Germinal center (tissue), 1 donor: ENCODE measurements at regions not wholly inside any gene's neighbourhood (a gene's known extent, or its start where the extent isn't known, plus 50 kb on each side); places are given as distances from the start of the nearest gene placed in this dataset.

ENCODE experiments used
- DNase-seq: peaks from one replicate; pipeline ENCODE4 v3.0.0; 2012; ENCODE audit warnings: mixed read lengths, low spot score

GRCh38 chr15:93317772-93318171, 228.8 kb upstream of the RGMA start:
- DNase-seq = no peak

- DNase-seq = no peak
Observed at GRCh38 chr15:93314245-93314644, 225.2 kb upstream of the RGMA start.

- no peak for DNase-seq
Observed at GRCh38 chr15:93312891-93313486, 224.0 kb upstream of the RGMA start.

- no peak for DNase-seq
Observed at GRCh38 chr15:93311620-93312019, 222.6 kb upstream of the RGMA start.

- no peak for DNase-seq
Observed at GRCh38 chr15:93308026-93308690, 219.1 kb upstream of the RGMA start.

- DNase-seq = no peak
Observed at GRCh38 chr15:93307513-93307912, 218.5 kb upstream of the RGMA start.

- no peak for DNase-seq
Observed at GRCh38 chr15:93305306-93305705, 216.3 kb upstream of the RGMA start.

- DNase-seq = no peak
Observed at GRCh38 chr15:93302080-93302765, 213.2 kb upstream of the RGMA start.

- DNase-seq = no peak
Observed at GRCh38 chr15:93300796-93301195, 211.8 kb upstream of the RGMA start.

- DNase-seq = no peak
Observed at GRCh38 chr15:93299675-93300074, 210.7 kb upstream of the RGMA start.

- DNase-seq = no peak
Observed at GRCh38 chr15:93298901-93299300, 209.9 kb upstream of the RGMA start.

- no peak for DNase-seq
Observed at GRCh38 chr15:93296759-93297500, 207.9 kb upstream of the RGMA start.

- no peak for DNase-seq
Observed at GRCh38 chr15:93294896-93295295, 205.9 kb upstream of the RGMA start.

GRCh38 chr15:93294066-93294465, 205.1 kb upstream of the RGMA start:
- DNase-seq = no peak

- no peak for DNase-seq
Observed at GRCh38 chr15:93291380-93291779, 202.4 kb upstream of the RGMA start.

- DNase-seq = no peak
Observed at GRCh38 chr15:93290618-93290946, 201.6 kb upstream of the RGMA start.

GRCh38 chr15:93289941-93290617, 201.1 kb upstream of the RGMA start:
- DNase-seq = no peak

GRCh38 chr15:93288728-93289294, 199.8 kb upstream of the RGMA start:
- DNase-seq = no peak

GRCh38 chr15:93286446-93286845, 197.4 kb upstream of the RGMA start:
- no peak for DNase-seq

GRCh38 chr15:93283854-93284253, 194.8 kb upstream of the RGMA start:
- no peak for DNase-seq

GRCh38 chr15:93282808-93283207, 193.8 kb upstream of the RGMA start:
- DNase-seq = no peak

- no peak for DNase-seq
Observed at GRCh38 chr15:93278783-93279182, 189.8 kb upstream of the RGMA start.
